A673 (cell line): ENCODE measurements at regions not wholly inside any gene's neighbourhood (a gene's known extent, or its start where the extent isn't known, plus 50 kb on each side); places are given as distances from the start of the nearest gene placed in this dataset.
"Not testable (repeated sequence)": the region's sequence is repeated elsewhere in the genome, so short reads cannot be mapped to it uniquely, and the experiment has no call there.

Experiments used
- BruUV-seq: library from RNA; stranded (reverse); fragments of 400-500 nt; replicated peaks from 2 replicates; lab custom pipeline; 2021; lab: Mats Ljungman, UMichigan
- CTCF ChIA-PET: fragments of 300-600 bp; sonication (Branson Sonifier 250); formaldehyde crosslinking; loops from one replicate; lab custom pipeline; 2022; ENCODE audit warnings: antibody characterized with exemption; lab: Charles Lee
- POLR2A ChIA-PET: fragments of 300-600 bp; sonication (Branson Sonifier 250); formaldehyde crosslinking; loops from one replicate; lab custom pipeline; 2022; ENCODE audit warnings: antibody characterized with exemption; ENCODE audit not compliant: low non-redundant PET; lab: Charles Lee
- DNase-seq: peaks from one replicate; pipeline ENCODE4 v3.0.0-alpha.2; 2015; ENCODE audit warnings: low spot score
- H3K27ac ChIP-seq: fragments of 200-600 bp; sonication (generic); 2 replicates; pipeline ENCODE4 v1.5.1; 2016; ENCODE audit warnings: mixed run types, low read depth, mild to moderate bottlenecking, mixed read lengths, antibody characterized with exemption, low read length; ENCODE audit not compliant: poor library complexity, severe bottlenecking
- H3K27me3 ChIP-seq: fragments of 200-600 bp; sonication (generic); replicated peaks from 2 replicates; pipeline ENCODE4 v1.6.1; 2017; ENCODE audit warnings: mixed run types, low read depth, mild to moderate bottlenecking, mixed read lengths, antibody characterized with exemption, low read length; ENCODE audit not compliant: insufficient read depth, poor library complexity
- H3K36me3 ChIP-seq: fragments of 200-600 bp; sonication (generic); 2 replicates; pipeline ENCODE4 v1.6.1; 2016; ENCODE audit warnings: mixed run types, mild to moderate bottlenecking, mixed read lengths, antibody characterized with exemption, low read length; ENCODE audit not compliant: insufficient read depth, poor library complexity, severe bottlenecking
- H3K4me1 ChIP-seq: fragments of 200-600 bp; sonication (generic); 2 replicates; pipeline ENCODE4 v1.6.1; 2017; ENCODE audit warnings: mixed run types, mild to moderate bottlenecking, mixed read lengths, antibody characterized with exemption, low read length; ENCODE audit not compliant: insufficient read depth, poor library complexity, severe bottlenecking
- H3K4me3 ChIP-seq: fragments of 200-600 bp; sonication (generic); 2 replicates; pipeline ENCODE4 v1.5.1; 2016; ENCODE audit warnings: low read depth, mixed run types, mild to moderate bottlenecking, mixed read lengths, low read length; ENCODE audit not compliant: poor library complexity, severe bottlenecking
- H3K9me3 ChIP-seq: fragments of 200-600 bp; sonication (generic); 2 replicates; pipeline ENCODE4 v1.6.1; 2016; ENCODE audit warnings: mixed run types, low read depth, mild to moderate bottlenecking, mixed read lengths, antibody characterized with exemption, low read length; ENCODE audit not compliant: poor library complexity, severe bottlenecking
- EZH2 ChIP-seq: fragments of 200-600 bp; sonication (generic); IDR thresholded peaks from 2 replicates; pipeline ENCODE4 v1.6.1; 2017; ENCODE audit warnings: borderline replicate concordance, low read depth, mild to moderate bottlenecking, mixed read lengths, antibody characterized with exemption, low read length; ENCODE audit not compliant: poor library complexity, severe bottlenecking
- intact Hi-C: fragments of 100-400 bp; cut with micrococcal nuclease; formaldehyde crosslinking; loops from one replicate; pipeline ENCODE4 v1.10.0; 2022; ENCODE audit not compliant: unreplicated experiment
- TF ChIP-seq, protein P1 (sequence below): fragments of 300-800, 200-600 bp; sonication (generic); conservative IDR thresholded peaks from 2 replicates; pipeline ENCODE4 v1.5.1; 2017; ENCODE audit warnings: low read depth, mild to moderate bottlenecking, antibody characterized with exemption, low read length, moderate library complexity, mixed read lengths

GRCh38 chr4:189136462-189136861 is 804.2 kb upstream of the FRG1 start:
- intact Hi-C loops = no loop called here
- Histone ChIP-seq H3K9me3 (no peaks in the 10 kb centered on the region), H3K27ac (no peak overlapping the region), H3K27me3 (peaks cover 6% of the 10 kb centered on the region), H3K4me1 (no peaks in the 10 kb centered on the region), H3K4me3 (no peak overlapping the region), H3K36me3 (no peaks in the 10 kb centered on the region)
- no TSS peak for BruUV-seq
- ChIA-PET CTCF (no interaction called here), POLR2A (no interaction called here)
- no peak for DNase-seq
- no peak for TF ChIP-seq EZH2
- TF ChIP-seq, protein P1, sequence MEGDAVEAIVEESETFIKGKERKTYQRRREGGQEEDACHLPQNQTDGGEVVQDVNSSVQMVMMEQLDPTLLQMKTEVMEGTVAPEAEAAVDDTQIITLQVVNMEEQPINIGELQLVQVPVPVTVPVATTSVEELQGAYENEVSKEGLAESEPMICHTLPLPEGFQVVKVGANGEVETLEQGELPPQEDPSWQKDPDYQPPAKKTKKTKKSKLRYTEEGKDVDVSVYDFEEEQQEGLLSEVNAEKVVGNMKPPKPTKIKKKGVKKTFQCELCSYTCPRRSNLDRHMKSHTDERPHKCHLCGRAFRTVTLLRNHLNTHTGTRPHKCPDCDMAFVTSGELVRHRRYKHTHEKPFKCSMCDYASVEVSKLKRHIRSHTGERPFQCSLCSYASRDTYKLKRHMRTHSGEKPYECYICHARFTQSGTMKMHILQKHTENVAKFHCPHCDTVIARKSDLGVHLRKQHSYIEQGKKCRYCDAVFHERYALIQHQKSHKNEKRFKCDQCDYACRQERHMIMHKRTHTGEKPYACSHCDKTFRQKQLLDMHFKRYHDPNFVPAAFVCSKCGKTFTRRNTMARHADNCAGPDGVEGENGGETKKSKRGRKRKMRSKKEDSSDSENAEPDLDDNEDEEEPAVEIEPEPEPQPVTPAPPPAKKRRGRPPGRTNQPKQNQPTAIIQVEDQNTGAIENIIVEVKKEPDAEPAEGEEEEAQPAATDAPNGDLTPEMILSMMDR = no peak

- Histone ChIP-seq H3K4me1 (no peaks in the 10 kb centered on the region), H3K9me3 (no peaks in the 10 kb centered on the region), H3K4me3 (no peak overlapping the region), H3K27me3 (peaks cover 30% of the 10 kb centered on the region), H3K36me3 (no peaks in the 10 kb centered on the region), H3K27ac (no peak overlapping the region)
- DNase-seq = no peak
- CTCF ChIA-PET = no interaction called here
- intact Hi-C loops = no loop called here
- POLR2A ChIA-PET = no interaction called here
- no TSS peak for BruUV-seq
- TF ChIP-seq, protein P1 = no peak
- TF ChIP-seq EZH2 = no peak
Observed at GRCh38 chr4:189143263-189143952, 797.3 kb upstream of the FRG1 start.

GRCh38 chr4:189147005-189147929 is 793.4 kb upstream of the FRG1 start:
- Histone ChIP-seq H3K9me3 (no peaks in the 10 kb centered on the region), H3K4me1 (no peaks in the 10 kb centered on the region), H3K36me3 (no peaks in the 10 kb centered on the region), H3K27me3 (peaks cover 46% of the 10 kb centered on the region), H3K4me3 (no peak overlapping the region), H3K27ac (no peak overlapping the region)
- DNase-seq = no peak
- TF ChIP-seq, protein P1 = no peak
- no peak for TF ChIP-seq EZH2
- BruUV-seq = no TSS peak
- intact Hi-C loops = no loop called here
- ChIA-PET CTCF (no interaction called here), POLR2A (no interaction called here)

GRCh38 chr4:189155083-189155482 is 785.6 kb upstream of the FRG1 start:
- DNase-seq, H3K27ac ChIP-seq, H3K4me3 ChIP-seq, intact Hi-C loops, BruUV-seq, H3K4me1 ChIP-seq, H3K9me3 ChIP-seq, CTCF ChIA-PET, POLR2A ChIA-PET, H3K36me3 ChIP-seq: not testable (repeated sequence)
- peaks cover 57% of the 10 kb centered on the region for H3K27me3 ChIP-seq
